ENCODE measurements at regions not wholly inside any gene's neighbourhood (a gene's known extent, or its start where the extent isn't known, plus 50 kb on each side); places are given as distances from the start of the nearest gene placed in this dataset.
"Not testable (repeated sequence)": the region's sequence is repeated elsewhere in the genome, so short reads cannot be mapped to it uniquely, and the experiment has no call there.

DNA sequence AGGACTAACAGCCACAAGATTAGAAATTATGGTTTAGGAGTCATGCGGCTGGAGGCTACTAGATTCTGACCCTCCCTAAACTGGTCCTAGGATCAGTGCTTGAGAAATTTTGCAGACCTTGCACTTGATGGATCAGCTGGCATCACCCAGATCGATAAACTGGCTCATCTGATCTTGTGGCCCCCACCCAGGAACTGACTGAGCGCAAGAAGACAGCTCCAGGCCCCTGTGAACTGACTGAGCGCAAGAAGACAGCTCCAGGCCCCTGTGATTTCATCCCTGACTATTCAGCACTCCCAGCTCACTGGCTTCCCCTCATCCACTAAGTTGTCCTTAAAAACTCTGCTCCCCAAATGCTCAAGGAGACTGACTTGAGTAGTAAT is 67.8 kb downstream of the MRPL36 start:
- intact Hi-C loops (cut with micrococcal nuclease): not testable (repeated sequence)

DNA sequence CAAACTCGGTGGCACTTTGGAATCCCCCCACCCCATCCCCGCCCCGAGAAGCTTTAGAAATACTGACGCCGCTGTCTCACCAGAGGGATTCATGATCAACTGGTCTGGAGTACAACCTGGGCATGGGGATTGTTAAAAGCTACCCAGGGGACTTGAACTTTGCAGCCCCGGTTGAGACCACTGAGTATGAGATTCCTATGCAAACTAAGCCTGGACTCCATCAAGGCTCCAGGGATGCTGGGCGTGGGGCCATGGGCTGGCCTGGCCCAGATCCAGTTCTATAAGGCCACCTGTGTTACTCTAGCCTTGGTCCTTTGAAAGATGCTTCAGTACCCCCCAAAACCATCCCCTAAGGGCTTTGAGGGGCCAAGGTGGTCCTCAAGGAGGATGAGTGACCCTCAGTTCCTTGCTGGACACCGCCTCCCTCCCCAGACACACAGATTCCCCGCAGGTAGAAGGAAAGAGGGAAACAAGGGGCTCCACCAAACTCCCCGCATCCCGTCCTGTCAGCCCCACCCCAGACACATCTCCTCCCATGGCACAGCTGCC is 68.5 kb downstream of the MRPL36 start:
- intact Hi-C loops (cut with micrococcal nuclease): no loop called here

DNA sequence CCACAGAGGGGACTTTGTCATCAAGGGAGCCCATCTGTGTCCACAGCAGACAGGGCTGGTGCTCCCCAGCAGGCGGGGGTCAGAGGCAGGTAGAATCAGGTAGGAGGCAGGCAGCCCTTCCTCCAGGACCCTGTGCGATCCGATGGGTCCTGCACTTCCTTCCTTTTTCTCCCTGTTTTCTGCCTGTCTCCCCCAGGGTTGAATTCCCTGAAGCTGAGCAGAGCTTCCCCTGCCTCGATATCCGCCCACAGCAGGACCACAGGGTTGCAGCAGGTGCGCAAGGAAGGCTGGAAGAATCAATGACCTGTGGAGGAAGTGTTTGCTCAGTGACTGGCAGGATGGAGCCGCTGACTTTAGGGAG is 69.2 kb downstream of the MRPL36 start:
- intact Hi-C loops (cut with micrococcal nuclease): no loop called here

DNA sequence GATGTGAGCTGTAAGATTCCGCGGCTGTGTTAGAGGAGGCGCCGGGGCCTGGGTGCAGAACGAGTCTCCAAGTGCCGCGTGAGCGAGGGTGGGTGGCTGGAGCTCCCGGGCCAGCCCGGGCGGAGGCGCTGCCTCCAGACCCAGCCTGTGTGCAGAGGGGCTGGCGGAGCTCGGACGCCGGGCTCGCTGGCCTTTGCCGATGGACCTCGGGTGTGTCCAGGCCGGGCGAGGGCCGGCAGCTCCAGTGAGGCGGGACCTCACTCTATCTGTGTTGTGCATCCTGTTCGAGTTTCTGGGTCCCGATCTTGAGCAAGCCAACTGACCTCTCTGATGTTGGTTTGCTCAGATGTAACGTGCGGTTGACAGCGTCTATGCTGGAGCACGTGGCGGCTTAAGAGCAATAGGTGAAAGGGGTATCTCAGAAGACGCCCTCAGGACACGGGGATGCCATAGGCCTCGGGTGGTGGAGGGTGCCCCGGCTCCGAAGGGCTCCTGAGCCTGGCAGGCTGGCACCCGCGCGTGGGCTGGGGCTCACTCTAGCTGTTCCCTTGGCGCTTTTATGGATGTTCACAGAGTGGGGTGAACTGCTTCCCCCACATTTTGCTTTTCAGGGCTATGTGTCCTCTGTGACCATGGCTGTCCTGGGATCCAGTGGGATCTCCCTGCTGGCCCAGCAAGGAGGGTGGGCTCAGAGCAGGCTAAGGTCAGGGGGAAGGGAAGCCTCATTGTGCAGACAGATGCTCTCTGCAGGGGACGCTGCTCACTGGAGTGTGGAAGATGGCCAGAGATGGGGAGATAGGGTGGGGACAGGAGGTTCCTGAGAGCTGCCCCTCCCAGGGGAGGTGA is 69.8 kb downstream of the MRPL36 start:
- intact Hi-C loops (cut with micrococcal nuclease): no loop called here

DNA sequence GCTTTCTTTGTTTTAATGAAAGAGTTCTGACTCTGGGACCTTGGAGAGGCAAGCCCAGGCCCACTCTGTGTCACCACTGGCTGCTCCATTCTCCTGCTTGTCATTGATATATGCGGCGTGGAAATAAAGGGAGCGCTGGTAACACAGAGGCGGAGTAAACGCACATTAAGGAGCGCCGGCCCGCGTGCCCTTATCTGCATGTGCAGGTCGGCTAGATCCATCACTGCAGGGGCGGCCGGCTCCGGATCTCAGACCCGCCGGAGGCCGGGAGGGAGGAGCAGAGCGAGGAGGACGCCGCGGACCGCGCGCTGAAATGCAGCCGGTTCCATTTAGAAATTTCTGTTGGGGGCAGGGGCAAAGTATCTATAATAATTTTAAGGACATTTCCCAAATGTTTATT is 70.8 kb downstream of the MRPL36 start:
- intact Hi-C loops (cut with micrococcal nuclease): no loop called here

DNA sequence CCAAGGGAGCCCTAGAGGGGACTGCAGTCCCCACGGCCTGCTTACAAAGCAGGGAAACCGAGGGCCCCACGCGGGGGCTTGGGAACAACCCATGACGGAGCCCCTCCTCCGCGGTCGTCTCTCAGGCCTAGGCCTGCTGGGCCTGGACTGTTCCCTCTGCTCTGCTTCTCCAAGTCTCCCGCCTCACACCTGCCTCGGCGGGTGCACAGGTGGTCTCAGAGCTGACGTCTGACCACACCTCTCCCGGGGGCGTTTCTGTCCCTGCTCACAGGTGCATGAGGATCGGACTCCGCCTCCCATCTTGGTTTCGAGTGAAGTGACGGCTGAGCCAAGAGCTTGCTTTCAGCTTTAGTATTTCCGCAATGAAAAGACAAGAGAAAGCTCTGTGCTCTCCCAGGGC is 72.1 kb downstream of the MRPL36 start:
- intact Hi-C loops (cut with micrococcal nuclease): no loop called here

DNA sequence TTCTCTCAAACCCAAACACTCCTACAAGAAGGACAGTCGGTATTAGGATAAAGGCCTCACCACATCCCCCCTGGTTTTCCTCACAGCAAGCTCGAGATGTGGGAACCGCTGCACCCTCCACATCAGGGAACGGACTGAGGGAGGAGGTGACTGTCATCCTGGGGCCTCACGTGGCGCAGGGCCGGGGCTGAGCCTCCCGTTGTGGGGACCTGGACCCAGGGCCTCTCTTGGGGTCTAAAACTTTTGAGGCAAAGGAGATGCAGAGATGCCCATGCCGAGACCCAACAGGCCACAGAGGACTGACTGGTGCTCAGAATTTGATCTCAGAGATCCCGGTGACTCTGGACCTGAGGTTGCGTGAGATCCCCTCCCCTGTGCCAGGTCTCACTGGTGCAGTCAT is 72.7 kb downstream of the MRPL36 start:
- intact Hi-C loops (cut with micrococcal nuclease): no loop called here

DNA sequence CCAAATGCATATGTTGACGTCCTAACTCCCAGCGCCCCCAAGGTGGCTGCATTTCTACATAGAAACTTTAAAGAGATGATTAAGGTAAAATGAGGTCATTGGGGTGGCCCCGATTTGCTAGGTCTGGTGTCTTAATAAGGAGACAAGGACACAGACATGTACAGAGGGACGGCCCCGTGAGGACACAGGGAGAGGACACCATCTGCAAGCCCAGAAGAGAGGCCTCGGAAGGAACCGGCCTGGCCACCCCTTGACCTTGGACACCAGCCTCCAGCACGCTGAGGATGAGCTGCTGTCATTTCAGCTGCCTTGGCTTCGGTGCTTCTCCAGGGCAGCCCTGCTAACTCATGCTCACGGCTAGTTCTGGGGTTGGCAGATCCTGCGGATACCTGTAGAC is 73.2 kb downstream of the MRPL36 start:
- intact Hi-C loops (cut with micrococcal nuclease): no loop called here

DNA sequence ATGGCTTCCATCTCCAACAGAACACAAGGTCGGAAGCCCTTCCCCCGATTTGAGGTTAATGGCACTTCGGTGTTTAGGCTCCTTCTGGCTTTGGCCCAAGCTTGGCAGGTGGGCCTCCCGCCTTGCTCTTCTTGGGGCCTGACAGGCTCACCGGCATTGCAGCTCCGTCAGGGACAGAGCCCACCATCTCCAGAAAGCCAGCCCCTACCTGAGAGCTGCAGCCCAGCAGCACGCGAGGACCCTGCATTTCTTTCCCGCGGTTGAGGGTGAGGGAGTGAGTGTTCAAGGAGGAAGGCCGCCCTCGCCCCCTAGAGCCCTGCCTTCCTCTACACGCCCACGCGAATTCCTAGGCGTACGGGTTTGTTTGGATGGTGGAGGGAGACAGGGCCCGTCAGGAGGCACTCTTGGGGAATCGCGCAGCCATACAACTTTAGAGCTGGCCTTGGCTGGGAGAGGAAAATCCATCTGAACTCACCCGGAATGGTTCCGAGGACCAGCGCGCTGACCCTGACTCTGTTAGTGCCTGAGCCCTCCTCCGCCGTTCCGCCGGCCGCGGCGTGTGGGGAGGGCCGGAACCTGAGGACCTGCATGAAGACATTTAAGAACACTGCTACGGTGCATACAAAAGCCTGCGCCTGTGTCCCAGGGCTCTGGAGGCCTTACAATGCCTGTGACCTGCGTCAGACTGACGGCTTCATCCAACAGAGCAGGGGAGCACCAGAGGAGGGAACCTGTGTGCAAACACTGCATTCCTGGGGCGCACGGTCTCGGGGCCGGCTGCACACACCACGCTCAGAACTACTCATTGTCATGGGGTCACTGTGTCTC is 73.8 kb downstream of the MRPL36 start:
- intact Hi-C loops (cut with micrococcal nuclease): no loop called here

DNA sequence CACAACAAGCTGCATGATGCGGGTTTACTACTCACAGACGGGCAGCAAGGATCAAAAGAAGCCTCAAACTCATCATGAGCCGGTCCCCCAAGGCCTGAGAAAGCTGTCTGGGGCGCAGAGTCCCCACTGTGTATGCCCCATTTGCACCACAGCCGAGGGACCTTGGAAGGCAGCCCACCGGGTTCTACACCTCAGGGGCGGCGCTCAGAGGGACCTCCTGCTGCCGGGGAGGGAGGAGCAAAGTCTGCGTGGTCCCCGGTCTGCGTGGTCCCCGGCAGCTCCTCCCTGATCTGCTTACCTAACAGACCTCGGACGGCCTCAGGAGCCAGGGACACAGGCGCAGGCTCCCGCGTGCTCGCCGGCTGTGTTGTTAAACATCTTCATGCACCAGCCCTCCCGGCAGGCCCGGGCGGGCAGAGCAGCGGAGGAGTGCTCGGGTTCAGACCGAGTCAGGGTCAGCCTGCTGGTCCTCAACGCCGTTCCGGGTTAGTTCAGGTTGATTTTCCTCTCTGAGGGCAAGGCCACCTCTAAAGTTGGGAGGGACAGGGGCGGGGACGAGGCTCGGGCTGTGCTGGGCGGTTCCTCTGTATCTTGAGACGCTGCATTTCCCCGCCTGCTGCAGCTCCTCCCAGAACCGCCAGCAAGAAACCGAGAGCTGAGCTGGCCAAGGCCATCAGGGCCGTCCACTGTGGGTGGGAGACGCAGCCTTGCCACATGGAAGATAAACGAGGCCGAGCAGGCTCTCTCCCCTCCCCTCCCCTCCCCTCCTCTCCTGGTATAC is 74.6 kb downstream of the MRPL36 start:
- intact Hi-C loops (cut with micrococcal nuclease): no loop called here

DNA sequence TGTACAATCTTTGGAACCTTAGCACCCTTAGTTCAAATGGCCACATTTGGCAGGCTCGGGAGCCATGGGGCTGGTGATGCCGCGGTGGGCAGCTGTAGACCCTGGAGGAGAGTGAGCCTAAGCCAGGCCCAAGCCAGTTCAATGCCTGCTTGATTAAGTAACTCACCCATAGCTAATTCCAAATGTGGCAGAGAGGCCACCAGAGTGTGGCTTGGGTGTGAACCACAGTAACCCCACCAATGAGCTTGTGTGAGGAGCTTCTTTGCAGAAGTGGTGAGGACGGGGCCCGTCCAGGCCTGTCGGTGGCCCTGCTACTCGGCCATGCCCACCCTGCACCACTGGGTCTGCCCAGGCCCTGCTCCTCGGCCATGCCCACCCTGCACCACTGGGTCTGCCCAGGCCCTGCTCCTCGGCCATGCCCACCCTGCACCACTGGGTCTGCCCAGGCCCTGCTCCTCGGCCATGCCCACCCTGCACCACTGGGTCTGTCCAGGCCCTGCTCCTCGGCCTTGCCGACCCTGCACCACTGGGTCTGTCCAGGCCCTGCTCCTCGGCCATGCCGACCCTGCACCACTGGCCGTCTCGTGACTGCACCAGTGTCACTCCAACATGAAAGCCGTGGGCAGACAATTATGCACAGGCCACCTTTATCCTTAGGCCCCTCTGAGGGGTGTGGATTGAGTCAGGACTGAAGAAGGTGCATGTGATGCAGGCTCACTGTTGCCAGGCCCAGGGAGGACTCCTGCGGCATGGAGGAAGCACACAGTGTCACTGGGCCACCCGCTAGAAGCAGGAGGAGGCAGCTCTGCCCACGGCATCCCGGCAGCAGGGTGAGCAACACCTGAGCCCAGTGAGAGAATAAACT is 75.4 kb downstream of the MRPL36 start:
- intact Hi-C loops (cut with micrococcal nuclease): no loop called here

DNA sequence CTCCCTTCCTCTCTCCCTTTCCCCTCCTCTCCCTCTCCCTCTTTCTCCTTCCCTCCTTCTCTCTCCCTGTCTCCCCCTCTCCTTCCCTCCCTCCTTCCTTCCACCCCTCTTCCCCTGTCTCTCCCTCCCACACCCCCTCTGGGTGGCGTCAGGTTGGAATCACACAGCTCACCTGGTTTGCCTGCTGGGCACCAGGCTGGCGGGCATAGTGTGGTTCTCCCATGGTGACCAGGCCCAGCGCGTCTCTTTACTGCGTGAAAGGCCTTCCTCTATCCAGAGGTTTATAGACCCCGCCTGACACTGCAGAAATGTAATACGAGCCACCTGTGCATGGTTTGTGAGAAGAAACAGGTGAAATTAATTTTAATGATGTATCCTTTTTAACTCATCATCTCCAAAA is 76.2 kb downstream of the MRPL36 start:
- intact Hi-C loops (cut with micrococcal nuclease): no loop called here

DNA sequence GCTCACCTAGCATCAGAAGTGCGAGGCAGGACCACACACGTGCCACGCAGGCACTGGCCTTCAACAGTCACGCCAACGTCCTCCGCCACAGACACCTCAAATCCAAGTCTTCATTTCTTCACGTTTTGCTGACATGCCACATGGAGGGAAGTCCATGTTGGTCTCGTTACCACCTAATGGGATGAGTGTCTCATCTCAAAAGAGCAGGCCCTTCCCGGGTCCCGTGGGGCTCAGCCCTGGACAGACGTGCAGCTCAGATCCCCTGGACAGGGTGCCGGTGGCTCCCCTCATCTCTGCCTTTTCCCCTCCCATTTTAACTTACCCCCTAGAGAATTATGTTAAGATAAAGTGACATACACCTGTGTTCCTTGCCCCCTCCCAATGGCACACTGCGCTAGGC is 76.8 kb downstream of the MRPL36 start:
- intact Hi-C loops (cut with micrococcal nuclease): no loop called here

DNA sequence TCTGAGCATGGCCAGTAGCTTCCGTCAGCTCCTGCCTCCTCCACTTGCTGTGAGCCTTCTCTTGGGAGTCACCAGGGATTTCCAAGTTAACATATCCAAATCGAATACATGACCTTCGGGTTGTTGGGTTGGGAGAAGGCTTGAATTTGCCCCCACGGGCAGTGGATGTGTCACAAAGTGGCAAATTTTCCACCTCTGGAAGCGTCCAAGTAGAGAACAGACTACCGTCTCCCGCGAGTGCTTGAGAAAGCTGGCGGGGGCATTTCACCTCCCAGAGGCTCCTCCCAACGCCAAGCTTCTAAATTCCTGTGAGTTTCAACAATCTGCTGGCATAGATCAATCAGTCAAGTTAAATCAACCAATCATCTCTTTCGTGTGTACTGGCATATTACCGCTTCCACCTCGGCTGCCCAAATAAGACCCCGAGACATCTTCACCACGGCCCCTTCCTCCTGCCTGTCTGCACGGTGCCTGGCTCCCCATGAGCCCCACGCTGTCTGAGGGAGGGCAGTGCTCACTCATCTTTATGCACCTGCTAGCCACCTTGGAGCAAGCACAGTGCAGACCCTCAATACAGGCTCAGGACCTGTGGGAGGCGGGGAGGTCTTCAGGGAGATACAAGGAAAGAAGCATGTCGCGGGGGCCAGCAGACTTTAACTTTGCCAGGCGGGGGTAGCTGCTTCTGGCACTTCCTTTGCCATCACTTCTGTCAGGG is 79.1 kb downstream of the MRPL36 start:
- intact Hi-C loops (cut with micrococcal nuclease): no loop called here

DNA sequence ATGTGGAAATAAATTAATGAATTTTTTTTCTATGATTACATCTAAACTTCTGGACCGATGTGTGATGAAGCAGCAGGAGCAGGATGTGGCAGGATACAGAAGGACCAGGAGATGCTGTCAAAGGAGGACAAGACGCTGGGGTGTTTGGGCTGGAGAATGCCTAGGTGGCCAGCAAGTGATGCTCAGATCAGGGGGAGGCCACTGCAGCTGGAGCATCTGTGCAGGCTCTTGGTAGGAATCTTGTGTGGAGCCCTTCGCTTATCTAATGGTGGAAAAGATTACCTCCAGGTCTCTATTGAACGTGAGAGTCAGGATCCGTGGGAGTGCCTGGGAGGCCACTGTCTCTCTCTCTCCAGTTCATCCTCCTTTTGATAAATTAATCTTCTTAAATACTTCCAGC is 79.8 kb downstream of the MRPL36 start:
- intact Hi-C loops (cut with micrococcal nuclease): no loop called here

DNA sequence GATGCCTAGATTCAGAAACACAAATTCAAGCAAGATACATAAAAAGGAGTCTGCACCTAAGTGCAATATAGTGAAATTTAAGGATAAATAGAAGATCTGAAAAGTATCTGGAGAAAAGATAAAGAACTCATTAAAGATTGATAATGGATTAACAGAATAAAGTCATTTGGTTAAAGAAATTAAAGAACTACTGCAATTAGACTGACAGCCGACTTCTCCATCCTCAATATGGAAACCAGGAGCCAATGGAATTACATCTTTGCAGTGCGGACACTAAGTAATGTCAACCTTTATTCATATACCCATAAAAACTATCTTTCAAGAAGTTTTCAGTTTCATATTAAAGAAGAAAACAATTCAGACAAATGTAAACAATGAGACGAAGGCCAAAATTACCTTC is 81.0 kb downstream of the MRPL36 start:
- intact Hi-C loops (cut with micrococcal nuclease): no loop called here

DNA sequence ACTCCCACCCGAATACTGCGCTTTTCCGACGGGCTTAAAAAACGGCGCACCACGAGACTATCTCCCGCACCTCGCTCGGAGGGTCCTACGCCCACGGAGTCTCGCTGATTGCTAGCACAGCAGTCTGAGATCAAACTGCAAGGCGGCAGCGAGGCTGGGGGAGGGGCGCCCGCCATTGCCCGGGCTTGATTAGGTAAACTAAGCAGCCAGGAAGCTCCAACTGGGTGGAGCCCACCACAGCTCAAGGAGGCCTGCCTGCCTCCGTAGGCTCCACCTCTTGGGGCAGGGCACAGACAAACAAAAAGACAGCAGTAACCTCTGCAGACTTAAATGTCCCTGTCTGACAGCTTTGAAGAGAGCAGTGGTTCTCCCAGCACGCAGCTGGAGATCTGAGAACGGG is 89.5 kb downstream of the MRPL36 start:
- intact Hi-C loops (cut with micrococcal nuclease): not testable (repeated sequence)

DNA sequence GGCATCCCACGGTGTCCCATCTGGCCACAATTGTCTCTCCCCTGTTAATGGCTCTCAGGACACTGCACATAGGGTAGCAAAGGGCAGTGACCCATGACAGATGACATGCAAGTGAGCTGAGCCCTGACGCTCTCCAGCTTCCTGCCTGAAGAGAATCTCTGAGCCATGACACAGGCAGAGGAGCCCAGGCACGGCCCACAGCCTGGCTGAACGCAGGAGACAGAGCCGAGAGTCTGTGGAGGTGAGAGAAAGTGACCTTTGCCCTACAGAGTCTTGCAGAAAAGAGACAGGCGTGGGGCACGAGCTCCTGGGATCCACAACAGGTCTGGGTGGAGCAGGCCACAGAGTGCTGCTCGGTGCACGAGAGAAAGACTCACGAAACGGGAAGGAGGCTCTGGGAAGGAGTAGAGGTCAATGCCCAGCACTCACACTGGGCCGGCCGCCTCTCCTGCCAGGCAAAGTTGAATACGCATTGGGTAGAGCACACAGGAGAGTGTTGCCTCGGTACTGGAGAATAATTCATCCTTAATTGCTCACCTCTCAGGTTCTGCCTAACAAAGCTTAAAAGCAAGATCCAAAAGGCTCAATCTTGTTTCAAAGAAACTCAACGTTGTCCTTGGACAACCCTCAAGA is 90.3 kb downstream of the MRPL36 start:
- intact Hi-C loops (cut with micrococcal nuclease): no loop called here

DNA sequence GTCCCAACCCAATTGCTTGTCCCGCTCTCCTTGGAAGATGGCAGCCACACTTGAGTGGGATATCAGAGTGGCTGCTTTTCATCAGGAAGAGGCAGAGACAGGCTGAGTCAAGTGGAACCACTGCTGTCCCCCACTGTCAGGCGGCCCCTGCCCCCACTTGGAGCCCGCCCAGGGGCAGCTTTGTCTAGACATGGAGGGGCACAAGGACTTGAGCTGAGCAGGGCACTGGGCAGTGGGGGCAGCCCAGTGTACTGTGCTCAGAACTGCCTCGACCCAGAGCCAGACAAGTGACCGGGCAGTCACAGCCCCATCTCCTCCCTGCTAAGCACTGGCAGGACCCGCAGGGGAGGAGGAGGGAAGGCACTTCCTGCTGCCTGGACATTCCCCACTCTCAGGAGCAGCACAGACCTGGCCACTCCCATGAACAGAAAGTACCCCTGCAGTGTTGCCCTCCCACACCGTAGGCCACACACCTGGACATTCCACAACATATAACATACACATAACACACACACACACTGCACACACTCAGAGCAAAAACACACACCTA is 91.0 kb downstream of the MRPL36 start:
- intact Hi-C loops (cut with micrococcal nuclease): no loop called here
